ENCODE measurements at regions not wholly inside any gene's neighbourhood (a gene's known extent, or its start where the extent isn't known, plus 50 kb on each side); places are given as distances from the start of the nearest gene placed in this dataset.

DNA sequence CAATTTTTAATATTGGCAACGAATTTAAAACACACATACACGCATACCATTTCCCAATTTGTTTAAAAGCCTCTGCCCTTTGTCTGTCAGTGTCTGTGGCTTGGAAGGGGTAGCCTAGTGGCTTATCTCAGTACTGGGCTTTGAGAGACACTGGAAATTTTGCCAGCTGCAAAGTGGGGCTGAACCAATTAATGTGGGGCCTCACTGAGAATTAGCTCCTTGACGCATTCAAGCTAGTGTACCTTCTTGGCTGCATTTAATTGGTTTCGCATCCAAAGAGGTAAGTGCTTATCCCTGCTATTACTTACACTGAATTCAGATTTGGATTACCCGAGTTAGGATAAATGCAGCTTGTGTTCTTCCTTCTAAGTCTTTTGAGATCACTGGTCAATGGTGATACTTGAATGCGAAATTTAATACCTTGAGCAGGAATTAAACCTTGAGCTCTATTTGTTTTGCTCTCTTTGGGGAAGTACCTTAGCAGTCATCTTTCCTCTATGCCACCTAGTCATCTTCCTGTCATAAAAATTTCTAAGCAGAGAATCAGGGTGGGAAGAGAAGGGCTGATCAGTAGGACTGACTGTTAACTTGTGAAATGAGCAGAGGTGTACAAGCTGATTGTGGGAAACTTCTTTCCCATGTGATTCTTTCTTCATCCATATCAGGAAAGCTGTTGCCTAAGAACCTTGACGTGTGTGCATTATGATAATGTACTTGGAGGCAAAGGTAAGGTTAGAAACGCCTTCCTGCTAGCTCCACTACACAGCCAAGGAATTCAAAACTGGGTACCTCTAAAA is 187.7 kb upstream of the E2F8 start:
- H3K36me3 ChIP-seq (ENCODE audit: insufficient read depth, low read length): no peaks in the 10 kb centered on the region
- H3K9me3 ChIP-seq (ENCODE audit: low read depth, low read length): no peaks in the 10 kb centered on the region
- TF ChIP-seq FOXP2 (optimal IDR thresholded peaks at IDR 0.05; ENCODE audit: control extremely low read depth, extremely low read length, insufficient read depth): no peak
- TF ChIP-seq EZH2 (IDR thresholded peaks at IDR 0.05): no peak
- TF ChIP-seq POLR2AphosphoS5 (IDR thresholded peaks at IDR 0.05; ENCODE audit: borderline replicate concordance, low read depth, low read length): no peak
- no peak overlapping the region for H3K27ac ChIP-seq
- no peak for DNase-seq (ENCODE audit: low read depth, low spot score)
- no peak overlapping the region for H3K9ac ChIP-seq (ENCODE audit: insufficient read length)
- no peak overlapping the region for H3K4me3 ChIP-seq

GRCh38 chr11:19426756-19427403 is 186.1 kb upstream of the E2F8 start:
- H3K9me3 ChIP-seq (ENCODE audit: low read depth, low read length): no peaks in the 10 kb centered on the region
- no peaks in the 10 kb centered on the region for H3K36me3 ChIP-seq (ENCODE audit: insufficient read depth, low read length)
- DNase-seq (ENCODE audit: low read depth, low spot score): no peak
- H3K9ac ChIP-seq (ENCODE audit: insufficient read length): no peak overlapping the region
- H3K27ac ChIP-seq: no peak overlapping the region
- TF ChIP-seq EZH2 (IDR thresholded peaks at IDR 0.05) (no peak), FOXP2 (optimal IDR thresholded peaks at IDR 0.05; ENCODE audit: control extremely low read depth, extremely low read length, insufficient read depth) (no peak), POLR2AphosphoS5 (IDR thresholded peaks at IDR 0.05; ENCODE audit: borderline replicate concordance, low read depth, low read length) (no peak)
- no peak overlapping the region for H3K4me3 ChIP-seq

- Histone ChIP-seq H3K4me3 (no peak overlapping the region), H3K27ac (no peak overlapping the region), H3K9ac (ENCODE audit: insufficient read length) (no peak overlapping the region), H3K36me3 (ENCODE audit: insufficient read depth, low read length) (no peaks in the 10 kb centered on the region), H3K9me3 (ENCODE audit: low read depth, low read length) (no peaks in the 10 kb centered on the region)
- DNase-seq (ENCODE audit: low read depth, low spot score): no peak
- no peak for TF ChIP-seq FOXP2 (optimal IDR thresholded peaks at IDR 0.05; ENCODE audit: control extremely low read depth, extremely low read length, insufficient read depth)
Observed at GRCh38 chr11:19426011-19426755, 185.4 kb upstream of the E2F8 start.

GRCh38 chr11:19422276-19422675 is 181.5 kb upstream of the E2F8 start:
- Histone ChIP-seq H3K27ac (no peak overlapping the region), H3K9ac (ENCODE audit: insufficient read length) (no peak overlapping the region), H3K4me3 (no peak overlapping the region), H3K36me3 (ENCODE audit: insufficient read depth, low read length) (no peaks in the 10 kb centered on the region), H3K9me3 (ENCODE audit: low read depth, low read length) (no peaks in the 10 kb centered on the region)
- TF ChIP-seq FOXP2 (optimal IDR thresholded peaks at IDR 0.05; ENCODE audit: control extremely low read depth, extremely low read length, insufficient read depth) (no peak), POLR2AphosphoS5 (IDR thresholded peaks at IDR 0.05; ENCODE audit: borderline replicate concordance, low read depth, low read length) (no peak), EZH2 (IDR thresholded peaks at IDR 0.05) (no peak)
- no peak for DNase-seq (ENCODE audit: low read depth, low spot score)

GRCh38 chr11:19420868-19421533 is 180.3 kb upstream of the E2F8 start:
- Histone ChIP-seq H3K36me3 (ENCODE audit: insufficient read depth, low read length) (no peaks in the 10 kb centered on the region), H3K9ac (ENCODE audit: insufficient read length) (no peak overlapping the region), H3K9me3 (ENCODE audit: low read depth, low read length) (no peaks in the 10 kb centered on the region), H3K4me3 (no peak overlapping the region), H3K27ac (no peak overlapping the region)
- TF ChIP-seq EZH2 (IDR thresholded peaks at IDR 0.05) (no peak), POLR2AphosphoS5 (IDR thresholded peaks at IDR 0.05; ENCODE audit: borderline replicate concordance, low read depth, low read length) (no peak), FOXP2 (optimal IDR thresholded peaks at IDR 0.05; ENCODE audit: control extremely low read depth, extremely low read length, insufficient read depth) (no peak)
- DNase-seq (ENCODE audit: low read depth, low spot score): no peak

DNA sequence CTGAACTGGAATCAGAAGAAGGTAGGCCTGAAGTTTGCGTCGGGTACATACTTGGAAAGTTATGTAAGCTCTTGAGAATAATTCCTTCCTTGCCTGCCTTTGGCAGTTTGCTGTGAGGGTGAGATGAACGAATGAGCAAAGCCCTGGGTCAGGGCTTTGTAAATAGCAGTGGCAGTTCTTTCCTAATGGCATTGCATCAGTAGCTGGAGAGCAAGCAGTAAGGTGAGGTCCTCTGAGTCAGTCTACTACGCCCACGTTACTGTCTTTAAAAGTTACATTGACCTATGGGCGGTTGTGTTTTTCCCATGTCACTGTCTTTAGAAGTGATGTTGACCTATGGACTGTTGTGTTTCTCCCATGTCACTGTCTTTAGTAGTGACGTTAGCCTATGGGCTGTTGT is 179.1 kb upstream of the E2F8 start:
- H3K4me3 ChIP-seq: no peak overlapping the region
- no peak for DNase-seq (ENCODE audit: low read depth, low spot score)

DNA sequence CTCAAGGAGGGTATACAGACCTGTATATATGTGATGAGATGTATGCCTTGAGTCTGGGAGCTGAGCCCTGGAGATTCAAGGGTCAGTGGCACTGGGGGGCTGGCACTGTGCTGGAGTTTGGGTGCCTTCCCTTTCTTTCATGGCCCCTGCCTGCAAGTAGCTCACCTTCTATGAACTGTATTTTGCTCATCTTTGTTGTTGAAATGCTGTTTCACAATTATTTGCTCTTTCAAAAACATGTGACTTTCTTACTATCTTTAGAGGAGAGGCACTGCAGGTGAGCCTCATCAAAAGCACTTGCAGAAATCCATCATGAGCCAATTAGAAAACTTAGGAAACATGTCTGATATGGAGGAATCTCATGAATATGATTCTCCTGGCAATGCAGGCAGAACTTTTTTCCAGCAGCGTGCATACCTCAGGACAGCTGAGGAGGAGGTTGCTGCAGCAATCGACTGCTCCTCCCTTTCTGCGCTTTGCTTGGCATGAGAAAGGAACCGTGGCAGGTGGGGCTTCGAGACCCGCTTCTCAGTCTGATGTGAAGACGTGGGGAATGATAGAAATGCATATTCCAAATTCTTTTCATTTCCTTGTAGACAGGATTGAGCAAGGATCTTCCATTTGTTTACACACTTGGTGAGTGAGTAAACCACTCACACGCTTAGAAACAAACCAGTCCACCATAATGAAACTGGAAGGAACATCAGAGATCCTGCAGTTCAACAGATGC is 178.4 kb upstream of the E2F8 start:
- Histone ChIP-seq H3K36me3 (ENCODE audit: insufficient read depth, low read length) (no peaks in the 10 kb centered on the region), H3K4me3 (no peak overlapping the region), H3K9ac (ENCODE audit: insufficient read length) (no peak overlapping the region), H3K27ac (no peak overlapping the region), H3K9me3 (ENCODE audit: low read depth, low read length) (no peaks in the 10 kb centered on the region)
- TF ChIP-seq POLR2AphosphoS5 (IDR thresholded peaks at IDR 0.05; ENCODE audit: borderline replicate concordance, low read depth, low read length) (no peak), EZH2 (IDR thresholded peaks at IDR 0.05) (no peak), FOXP2 (optimal IDR thresholded peaks at IDR 0.05; ENCODE audit: control extremely low read depth, extremely low read length, insufficient read depth) (no peak)
- DNase-seq (ENCODE audit: low read depth, low spot score): no peak

More for the DNA sequence above, 179.1 kb upstream of the E2F8 start:
- H3K27ac ChIP-seq: no peak overlapping the region
- no peaks in the 10 kb centered on the region for H3K9me3 ChIP-seq (ENCODE audit: low read depth, low read length)
- TF ChIP-seq EZH2 (IDR thresholded peaks at IDR 0.05): no peak
- no peak for TF ChIP-seq FOXP2 (optimal IDR thresholded peaks at IDR 0.05; ENCODE audit: control extremely low read depth, extremely low read length, insufficient read depth)
- TF ChIP-seq POLR2AphosphoS5 (IDR thresholded peaks at IDR 0.05; ENCODE audit: borderline replicate concordance, low read depth, low read length): no peak
- no peak overlapping the region for H3K9ac ChIP-seq (ENCODE audit: insufficient read length)
- H3K36me3 ChIP-seq (ENCODE audit: insufficient read depth, low read length): no peaks in the 10 kb centered on the region
